Skeletal muscle satellite cell (primary cell): ENCODE measurements at regions not wholly inside any gene's neighbourhood (a gene's known extent, or its start where the extent isn't known, plus 50 kb on each side); places are given as distances from the start of the nearest gene placed in this dataset.
A peak's percentile ranks its signal among the peaks of the same experiment; 100 is the strongest.
"Not testable (repeated sequence)": the region's sequence is repeated elsewhere in the genome, so short reads cannot be mapped to it uniquely, and the experiment has no call there.

ENCODE experiments used
- H3K27me3 ChIP-seq: 2 replicates; pipeline ENCODE4 v1.7.0; 2013; ENCODE audit warnings: low read length; ENCODE audit not compliant: control insufficient read depth, insufficient read depth
- H3K36me3 ChIP-seq: 2 replicates; pipeline ENCODE4 v1.7.0; 2013; ENCODE audit warnings: mild to moderate bottlenecking, control low read depth, low read length; ENCODE audit not compliant: insufficient read depth
- H3K4me1 ChIP-seq: 2 replicates; pipeline ENCODE4 v1.7.0; 2013; ENCODE audit warnings: low read length; ENCODE audit not compliant: control insufficient read depth, insufficient read depth
- H3K4me2 ChIP-seq: 2 replicates; pipeline ENCODE4 v1.7.0; 2013; ENCODE audit warnings: mild to moderate bottlenecking, low read length
- H3K4me3 ChIP-seq: 2 replicates; pipeline ENCODE4 v1.7.0; 2013; ENCODE audit warnings: low read length
- H3K9ac ChIP-seq: 2 replicates; pipeline ENCODE4 v1.7.0; 2013; ENCODE audit warnings: mild to moderate bottlenecking, low read depth, low read length, moderate library complexity
- H3K9me3 ChIP-seq: replicated peaks from 2 replicates; pipeline ENCODE4 v1.7.0; 2013; ENCODE audit warnings: mild to moderate bottlenecking, control low read depth, low read length

- no peak overlapping the region for H3K9ac ChIP-seq
- H3K36me3 ChIP-seq: no peaks in the 10 kb centered on the region
- no peak overlapping the region for H3K4me3 ChIP-seq
- H3K9me3 ChIP-seq: no peaks in the 10 kb centered on the region
- H3K4me1 ChIP-seq: no peaks in the 10 kb centered on the region
- peaks cover 12% of the 10 kb centered on the region for H3K27me3 ChIP-seq
- H3K4me2 ChIP-seq: no peak overlapping the region
Observed at GRCh38 chr4:23114538-23114937, 421.8 kb downstream of the GBA3 start.

GRCh38 chr4:23113104-23113503, 420.4 kb downstream of the GBA3 start:
- Histone ChIP-seq H3K36me3 (no peaks in the 10 kb centered on the region), H3K9ac (no peak overlapping the region), H3K9me3 (no peaks in the 10 kb centered on the region), H3K4me2 (no peak overlapping the region), H3K27me3 (peaks cover 12% of the 10 kb centered on the region), H3K4me1 (no peaks in the 10 kb centered on the region), H3K4me3 (no peak overlapping the region)

- Histone ChIP-seq H3K9ac (no peak overlapping the region), H3K36me3 (no peaks in the 10 kb centered on the region), H3K9me3 (no peaks in the 10 kb centered on the region), H3K4me3 (no peak overlapping the region), H3K4me1 (no peaks in the 10 kb centered on the region), H3K4me2 (no peak overlapping the region), H3K27me3 (no peaks in the 10 kb centered on the region)
Observed at GRCh38 chr4:23106516-23106915, 413.8 kb downstream of the GBA3 start.

- H3K9me3 ChIP-seq: no peaks in the 10 kb centered on the region
- no peaks in the 10 kb centered on the region for H3K4me1 ChIP-seq
- H3K4me2 ChIP-seq: no peak overlapping the region
- H3K9ac ChIP-seq: no peak overlapping the region
- H3K4me3 ChIP-seq: no peak overlapping the region
- no peaks in the 10 kb centered on the region for H3K36me3 ChIP-seq
- H3K27me3 ChIP-seq: no peaks in the 10 kb centered on the region
Observed at GRCh38 chr4:23105759-23106370, 413.1 kb downstream of the GBA3 start.

GRCh38 chr4:23097251-23097650, 404.5 kb downstream of the GBA3 start:
- peaks cover 6% of the 10 kb centered on the region for H3K4me1 ChIP-seq
- no peaks in the 10 kb centered on the region for H3K9me3 ChIP-seq
- H3K36me3 ChIP-seq: no peaks in the 10 kb centered on the region
- H3K9ac ChIP-seq: no peak overlapping the region
- no peak overlapping the region for H3K4me2 ChIP-seq
- no peaks in the 10 kb centered on the region for H3K27me3 ChIP-seq
- no peak overlapping the region for H3K4me3 ChIP-seq

GRCh38 chr4:23091711-23092110, 399.0 kb downstream of the GBA3 start:
- H3K9ac ChIP-seq: no peak overlapping the region
- H3K4me1 ChIP-seq: peaks cover 2% of the 10 kb centered on the region
- no peaks in the 10 kb centered on the region for H3K36me3 ChIP-seq
- H3K4me2 ChIP-seq: no peak overlapping the region
- H3K9me3 ChIP-seq: no peaks in the 10 kb centered on the region
- H3K27me3 ChIP-seq: no peaks in the 10 kb centered on the region
- H3K4me3 ChIP-seq: no peak overlapping the region

DNA sequence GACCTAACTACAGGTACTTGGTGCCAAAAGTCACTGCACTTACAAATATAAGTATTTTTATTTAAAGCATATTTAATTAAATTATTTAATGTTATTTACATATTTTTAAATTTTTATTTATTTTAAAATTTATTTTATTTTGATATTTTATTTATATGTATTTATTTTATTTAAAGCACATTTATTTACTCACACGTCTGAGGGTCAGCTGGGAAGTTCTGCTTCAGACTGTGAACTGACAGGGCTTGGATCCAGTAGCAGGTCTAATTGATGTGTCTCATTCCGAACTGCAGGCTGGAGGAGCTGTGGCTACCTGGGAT, 392.5 kb downstream of the GBA3 start:
- H3K4me1 ChIP-seq: peaks cover 12% of the 10 kb centered on the region
- H3K9me3 ChIP-seq: no peaks in the 10 kb centered on the region
- H3K36me3 ChIP-seq: no peaks in the 10 kb centered on the region
- H3K9ac ChIP-seq: no peak overlapping the region
- H3K4me3 ChIP-seq: no peak overlapping the region
- H3K27me3 ChIP-seq: no peaks in the 10 kb centered on the region
- H3K4me2 ChIP-seq: no peak overlapping the region

- no peaks in the 10 kb centered on the region for H3K27me3 ChIP-seq
- peaks cover 3% of the 10 kb centered on the region for H3K9me3 ChIP-seq
- H3K4me2 ChIP-seq: peak overlapping the region; percentile 10
- no peak overlapping the region for H3K9ac ChIP-seq
- H3K4me1 ChIP-seq: peaks cover 12% of the 10 kb centered on the region
- H3K4me3 ChIP-seq: no peak overlapping the region
- no peaks in the 10 kb centered on the region for H3K36me3 ChIP-seq
Observed at GRCh38 chr4:23084559-23085248, 392.0 kb downstream of the GBA3 start.

DNA sequence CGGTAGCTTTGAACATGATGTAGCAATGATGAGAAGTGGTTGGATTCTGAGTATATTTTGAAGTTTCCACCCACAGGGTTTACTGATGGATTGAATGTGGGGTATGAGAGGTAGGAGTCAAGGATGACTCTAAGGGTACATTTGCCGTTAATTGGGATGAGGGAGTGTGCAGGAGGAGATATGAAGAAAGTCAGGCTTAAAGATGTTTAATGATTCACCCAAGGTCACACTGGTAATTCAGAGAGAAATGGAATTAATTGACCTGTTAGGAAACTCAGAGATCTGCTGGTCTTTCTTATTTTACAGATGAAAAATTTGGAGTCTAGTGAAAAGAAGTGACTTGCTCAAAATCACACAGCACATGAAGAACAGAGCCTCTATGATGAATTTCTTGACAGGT, 390.7 kb downstream of the GBA3 start:
- Histone ChIP-seq H3K9ac (no peak overlapping the region), H3K4me1 (peaks cover 12% of the 10 kb centered on the region), H3K36me3 (no peaks in the 10 kb centered on the region), H3K4me2 (no peak overlapping the region), H3K27me3 (no peaks in the 10 kb centered on the region), H3K4me3 (no peak overlapping the region), H3K9me3 (peaks cover 3% of the 10 kb centered on the region)

DNA sequence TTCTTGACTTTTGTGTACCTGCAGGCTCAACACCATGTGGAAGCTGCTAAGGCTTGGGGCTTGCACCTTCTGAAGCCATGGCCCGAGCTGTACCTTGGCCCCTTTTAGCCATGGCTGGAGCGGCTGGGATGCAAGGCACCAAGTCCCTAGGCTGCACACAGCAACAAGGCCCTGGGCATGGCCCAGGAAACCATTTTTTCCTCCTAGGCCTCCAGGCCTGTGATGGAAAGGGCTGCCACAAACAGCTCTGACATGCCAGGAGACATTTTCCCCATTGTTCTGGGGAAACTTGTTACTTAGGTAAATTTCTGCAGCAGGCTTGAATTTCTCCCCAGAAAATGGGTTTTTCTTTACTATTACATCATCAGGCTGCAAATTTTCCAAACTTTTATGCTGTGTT, 387.4 kb downstream of the GBA3 start:
- not testable (repeated sequence) for H3K4me3 ChIP-seq, H3K27me3 ChIP-seq, H3K9ac ChIP-seq, H3K9me3 ChIP-seq, H3K36me3 ChIP-seq, H3K4me2 ChIP-seq
- H3K4me1 ChIP-seq: peaks cover 12% of the 10 kb centered on the region

DNA sequence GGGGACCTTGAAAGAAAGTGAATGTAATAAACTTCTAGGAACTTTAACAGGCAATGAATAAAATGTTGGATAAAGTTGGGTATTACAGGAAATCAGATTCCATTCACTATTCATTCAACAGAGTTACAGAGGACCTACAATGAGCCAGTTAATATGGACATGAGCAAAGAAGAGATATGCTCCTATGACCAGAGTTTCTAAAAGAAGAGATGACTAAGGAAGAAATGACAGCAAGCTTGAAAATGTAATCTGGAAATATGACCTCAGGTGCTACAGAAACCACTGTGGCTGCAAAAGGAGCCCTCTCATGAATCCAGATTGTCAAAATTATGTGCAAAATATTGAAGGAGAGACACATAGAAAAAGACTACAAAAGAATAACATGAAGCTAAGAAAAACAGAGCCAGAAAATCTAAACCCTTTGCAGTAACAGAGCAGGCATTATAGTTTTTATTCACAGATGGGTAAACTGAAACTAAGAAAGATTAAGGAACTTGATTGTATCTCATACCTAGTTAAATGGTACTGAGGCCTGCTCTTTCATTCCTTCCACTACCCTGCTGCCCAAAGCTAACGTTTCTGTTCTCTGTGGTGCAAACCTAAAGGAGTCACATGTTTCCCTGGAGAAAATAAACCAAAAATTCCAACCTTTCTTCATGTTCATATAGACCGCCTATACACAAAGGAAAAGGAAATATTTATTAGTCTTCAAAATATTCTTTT, 378.3 kb downstream of the GBA3 start:
- no peaks in the 10 kb centered on the region for H3K27me3 ChIP-seq
- H3K4me1 ChIP-seq: no peaks in the 10 kb centered on the region
- no peak overlapping the region for H3K4me3 ChIP-seq
- H3K9me3 ChIP-seq: no peaks in the 10 kb centered on the region
- no peak overlapping the region for H3K4me2 ChIP-seq
- no peaks in the 10 kb centered on the region for H3K36me3 ChIP-seq
- H3K9ac ChIP-seq: no peak overlapping the region

- Histone ChIP-seq H3K9ac (no peak overlapping the region), H3K4me1 (no peaks in the 10 kb centered on the region), H3K4me3 (no peak overlapping the region), H3K27me3 (no peaks in the 10 kb centered on the region), H3K36me3 (no peaks in the 10 kb centered on the region), H3K4me2 (peak overlapping the region; percentile 19), H3K9me3 (no peaks in the 10 kb centered on the region)
Observed at GRCh38 chr4:23068756-23069155, 376.0 kb downstream of the GBA3 start.
